ENCODE measurements at regions not wholly inside any gene's neighbourhood (a gene's known extent, or its start where the extent isn't known, plus 50 kb on each side); places are given as distances from the start of the nearest gene placed in this dataset.
"Not testable (repeated sequence)": the region's sequence is repeated elsewhere in the genome, so short reads cannot be mapped to it uniquely, and the experiment has no call there.

DNA sequence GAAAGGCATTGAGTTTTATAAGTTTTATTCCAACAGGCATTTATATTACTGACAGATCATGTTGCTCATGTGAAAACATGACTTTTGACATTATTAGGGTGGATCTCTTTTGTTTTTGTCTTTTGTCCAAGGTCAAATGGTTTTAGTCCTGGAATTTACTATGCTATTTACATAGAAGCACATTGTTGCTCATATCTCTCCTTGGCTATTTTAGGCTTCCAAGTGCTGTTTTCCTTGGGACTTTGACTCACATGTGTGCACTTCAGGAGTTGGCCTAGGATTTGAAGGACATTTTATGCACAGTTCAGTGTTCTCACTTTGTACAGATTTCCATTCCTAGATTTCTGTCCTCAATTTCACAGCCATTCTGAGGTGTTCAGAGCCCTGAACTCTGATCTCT, 225.7 kb downstream of the PYDC2 start:
- DNase-seq: no peak
- Histone ChIP-seq H3K36me3 (no peaks in the 10 kb centered on the region), H3K9me3 (no peaks in the 10 kb centered on the region), H3K27me3 (no peaks in the 10 kb centered on the region), H3K27ac (no peak overlapping the region), H3K4me3 (no peak overlapping the region), H3K4me1 (no peaks in the 10 kb centered on the region)
- intact Hi-C loops (cut with DNase I; ENCODE audit: low total_unique reads): no loop called here
- in situ Hi-C loops (cut with MboI; ENCODE audit: low sequenced_read_pairs in 4 of 4): no loop called here
- ATAC-seq: no peak
- TF ChIP-seq, protein P1, sequence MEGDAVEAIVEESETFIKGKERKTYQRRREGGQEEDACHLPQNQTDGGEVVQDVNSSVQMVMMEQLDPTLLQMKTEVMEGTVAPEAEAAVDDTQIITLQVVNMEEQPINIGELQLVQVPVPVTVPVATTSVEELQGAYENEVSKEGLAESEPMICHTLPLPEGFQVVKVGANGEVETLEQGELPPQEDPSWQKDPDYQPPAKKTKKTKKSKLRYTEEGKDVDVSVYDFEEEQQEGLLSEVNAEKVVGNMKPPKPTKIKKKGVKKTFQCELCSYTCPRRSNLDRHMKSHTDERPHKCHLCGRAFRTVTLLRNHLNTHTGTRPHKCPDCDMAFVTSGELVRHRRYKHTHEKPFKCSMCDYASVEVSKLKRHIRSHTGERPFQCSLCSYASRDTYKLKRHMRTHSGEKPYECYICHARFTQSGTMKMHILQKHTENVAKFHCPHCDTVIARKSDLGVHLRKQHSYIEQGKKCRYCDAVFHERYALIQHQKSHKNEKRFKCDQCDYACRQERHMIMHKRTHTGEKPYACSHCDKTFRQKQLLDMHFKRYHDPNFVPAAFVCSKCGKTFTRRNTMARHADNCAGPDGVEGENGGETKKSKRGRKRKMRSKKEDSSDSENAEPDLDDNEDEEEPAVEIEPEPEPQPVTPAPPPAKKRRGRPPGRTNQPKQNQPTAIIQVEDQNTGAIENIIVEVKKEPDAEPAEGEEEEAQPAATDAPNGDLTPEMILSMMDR (IDR thresholded peaks at IDR 0.05 in 4 of 5, conservative IDR thresholded peaks at IDR 0.05 in 1 of 5): no peak
- TF ChIP-seq POLR2A (IDR thresholded peaks at IDR 0.05): no peak

DNA sequence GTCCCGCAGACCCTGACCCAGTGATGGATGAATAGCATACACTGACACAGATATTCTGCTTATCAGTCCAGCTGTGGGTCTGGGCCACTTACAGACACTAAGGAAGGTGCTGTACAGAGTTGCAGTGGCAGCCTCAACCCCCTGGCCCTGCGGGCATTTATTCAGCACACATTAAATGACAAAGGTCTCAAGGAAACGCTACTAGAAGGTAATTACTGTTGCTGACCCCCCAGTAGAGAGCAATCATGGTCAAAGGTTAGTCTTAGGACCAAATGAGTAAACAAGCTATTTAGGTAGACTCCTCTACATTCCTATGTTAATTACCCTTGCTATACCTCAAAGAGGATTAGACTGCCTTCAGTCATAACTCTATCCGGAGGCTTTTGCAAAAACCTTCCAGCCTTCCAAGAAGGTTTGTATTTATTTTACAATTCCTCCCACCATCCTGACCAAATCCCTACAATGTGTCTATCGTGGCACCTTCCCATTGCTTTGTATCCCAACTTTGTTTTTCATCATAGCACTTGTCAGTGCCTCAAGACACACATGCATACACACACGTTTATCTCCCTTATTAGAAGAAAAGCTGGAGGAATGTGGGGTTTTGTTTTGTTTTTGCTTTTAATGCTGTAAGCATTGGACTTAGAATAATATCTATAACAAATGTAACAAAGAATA, 227.9 kb downstream of the PYDC2 start:
- Histone ChIP-seq H3K9me3 (no peaks in the 10 kb centered on the region), H3K36me3 (no peaks in the 10 kb centered on the region), H3K27me3 (no peaks in the 10 kb centered on the region), H3K4me3 (no peak overlapping the region), H3K27ac (no peak overlapping the region), H3K4me1 (no peaks in the 10 kb centered on the region)
- intact Hi-C loops (cut with DNase I; ENCODE audit: low total_unique reads): no loop called here
- DNase-seq (no peak), ATAC-seq (no peak)
- TF ChIP-seq POLR2A (IDR thresholded peaks at IDR 0.05): no peak
- TF ChIP-seq, protein P1 (IDR thresholded peaks at IDR 0.05 in 4 of 5, conservative IDR thresholded peaks at IDR 0.05 in 1 of 5): no peak
- in situ Hi-C loops (cut with MboI; ENCODE audit: low sequenced_read_pairs in 4 of 4): no loop called here

DNA sequence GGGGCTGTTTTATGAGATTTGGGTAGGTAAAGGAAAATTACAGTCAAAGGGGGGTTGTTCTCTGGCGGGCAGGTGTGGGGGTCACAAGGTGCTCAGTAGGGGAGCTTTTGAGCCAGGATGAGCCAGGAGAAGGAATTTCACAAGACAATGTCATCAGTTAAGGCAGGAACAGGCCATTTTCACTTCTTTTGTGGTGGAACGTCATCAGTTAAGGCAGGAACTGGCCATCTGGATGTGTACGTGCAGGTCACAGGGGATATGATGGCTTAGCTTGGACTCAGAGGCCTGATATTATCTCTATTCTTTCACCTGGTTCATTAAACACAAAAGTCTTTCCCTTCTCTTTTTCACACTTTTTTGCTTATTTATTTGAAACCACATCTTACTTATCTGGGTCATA, 230.2 kb downstream of the PYDC2 start:
- ATAC-seq; DNase-seq; H3K4me3 ChIP-seq; intact Hi-C loops (cut with DNase I; ENCODE audit: low total_unique reads); H3K27ac ChIP-seq; H3K4me1 ChIP-seq; H3K27me3 ChIP-seq; H3K36me3 ChIP-seq; in situ Hi-C loops (cut with MboI; ENCODE audit: low sequenced_read_pairs in 4 of 4); H3K9me3 ChIP-seq: not testable (repeated sequence)

DNA sequence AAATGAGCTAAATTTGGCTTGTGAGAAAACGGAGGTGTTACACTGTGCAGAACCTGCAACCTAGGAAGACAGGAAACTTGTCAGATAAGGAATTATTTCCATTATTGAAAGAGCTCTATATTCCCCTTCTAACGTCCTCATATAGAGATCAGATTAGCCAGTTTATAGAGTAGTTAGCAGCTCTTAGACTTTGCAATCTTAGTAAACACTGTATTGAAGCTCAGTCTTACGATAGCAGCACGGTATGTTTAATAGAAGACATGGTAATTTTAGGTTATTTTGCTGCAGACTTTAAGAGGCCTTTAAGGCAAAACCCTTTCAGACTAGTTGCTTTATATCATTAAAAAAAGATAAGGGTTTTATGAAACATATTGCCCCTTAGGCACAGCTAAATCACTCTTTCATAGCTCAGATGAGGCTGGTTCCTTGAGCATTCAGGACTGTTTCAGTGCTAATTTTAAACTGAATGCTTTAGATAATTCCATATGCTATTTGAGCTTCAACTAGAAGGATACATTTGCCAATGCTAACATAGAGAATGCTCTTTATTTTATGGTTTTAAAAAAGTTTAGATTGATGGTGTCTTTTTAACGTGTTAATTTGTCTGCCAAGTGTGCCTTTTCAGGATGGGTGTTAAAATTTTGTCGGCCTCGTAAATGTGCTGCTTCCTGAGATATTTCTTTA, 234.3 kb downstream of the PYDC2 start:
- Histone ChIP-seq H3K36me3 (no peaks in the 10 kb centered on the region), H3K4me3 (no peak overlapping the region), H3K27ac (no peak overlapping the region), H3K27me3 (no peaks in the 10 kb centered on the region), H3K4me1 (no peaks in the 10 kb centered on the region), H3K9me3 (no peaks in the 10 kb centered on the region)
- intact Hi-C loops (cut with DNase I; ENCODE audit: low total_unique reads) (no loop called here), in situ Hi-C loops (cut with MboI; ENCODE audit: low sequenced_read_pairs in 4 of 4) (no loop called here)
- TF ChIP-seq, protein P1 (IDR thresholded peaks at IDR 0.05 in 4 of 5, conservative IDR thresholded peaks at IDR 0.05 in 1 of 5): no peak
- TF ChIP-seq POLR2A (IDR thresholded peaks at IDR 0.05): no peak
- ATAC-seq (no peak), DNase-seq (no peak)

DNA sequence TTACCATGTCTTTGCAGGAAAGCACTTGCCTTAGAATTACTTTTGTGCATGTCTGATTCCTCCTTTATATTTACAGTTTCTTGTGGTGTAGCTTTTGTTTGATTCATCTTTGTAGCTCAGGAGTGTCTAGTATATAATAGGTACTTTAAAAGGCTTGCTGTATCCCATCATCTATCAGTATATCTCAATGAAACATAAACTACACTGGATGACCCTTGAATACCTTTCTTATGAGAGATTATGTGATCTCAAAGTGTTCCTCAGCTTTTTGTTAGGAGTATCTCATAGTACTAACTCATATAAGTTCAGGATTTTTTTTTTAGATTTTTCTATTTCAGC, 234.8 kb downstream of the PYDC2 start:
- H3K4me1 ChIP-seq: no peaks in the 10 kb centered on the region
- H3K4me3 ChIP-seq: no peak overlapping the region
- in situ Hi-C loops (cut with MboI; ENCODE audit: low sequenced_read_pairs in 4 of 4): no loop called here
- TF ChIP-seq, protein P1 (IDR thresholded peaks at IDR 0.05 in 4 of 5, conservative IDR thresholded peaks at IDR 0.05 in 1 of 5): no peak
- no peak for TF ChIP-seq POLR2A (IDR thresholded peaks at IDR 0.05)
- ATAC-seq (no peak), DNase-seq (no peak)
- no peak overlapping the region for H3K27ac ChIP-seq
- H3K27me3 ChIP-seq: no peaks in the 10 kb centered on the region
- H3K9me3 ChIP-seq: no peaks in the 10 kb centered on the region
- intact Hi-C loops (cut with DNase I; ENCODE audit: low total_unique reads): no loop called here
- no peaks in the 10 kb centered on the region for H3K36me3 ChIP-seq

Data from gastrocnemius medialis (tissue), 4 donors.